Putamen (tissue), 1 donor: ENCODE measurements at regions not wholly inside any gene's neighbourhood (a gene's known extent, or its start where the extent isn't known, plus 50 kb on each side); places are given as distances from the start of the nearest gene placed in this dataset.
"Not testable (repeated sequence)": the region's sequence is repeated elsewhere in the genome, so short reads cannot be mapped to it uniquely, and the experiment has no call there.

ENCODE experiments used
- DNase-seq: peaks from one replicate; pipeline ENCODE4 v3.0.0-alpha.2; 2016; ENCODE audit warnings: low spot score

DNA sequence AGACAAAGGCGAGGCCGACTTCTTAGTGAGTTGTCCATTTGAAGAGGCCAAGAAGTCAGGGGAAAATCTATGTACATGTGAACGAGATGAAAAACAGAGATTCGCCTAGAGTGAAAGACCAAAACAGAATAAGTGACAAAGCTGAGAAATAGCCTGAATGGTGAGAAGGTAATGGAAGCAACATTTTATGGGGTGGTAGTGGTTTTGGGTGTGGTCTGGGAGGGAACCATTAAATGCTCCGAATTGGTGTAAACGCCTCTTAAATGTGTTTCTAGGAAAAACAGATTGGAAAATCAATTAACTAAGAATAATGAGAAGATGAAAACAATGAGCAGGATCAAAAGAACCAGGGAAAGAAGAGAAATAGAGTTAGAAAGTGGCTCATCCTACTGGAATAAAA, 83.8 kb upstream of the MANSC4 start:
- no peak for DNase-seq

DNA sequence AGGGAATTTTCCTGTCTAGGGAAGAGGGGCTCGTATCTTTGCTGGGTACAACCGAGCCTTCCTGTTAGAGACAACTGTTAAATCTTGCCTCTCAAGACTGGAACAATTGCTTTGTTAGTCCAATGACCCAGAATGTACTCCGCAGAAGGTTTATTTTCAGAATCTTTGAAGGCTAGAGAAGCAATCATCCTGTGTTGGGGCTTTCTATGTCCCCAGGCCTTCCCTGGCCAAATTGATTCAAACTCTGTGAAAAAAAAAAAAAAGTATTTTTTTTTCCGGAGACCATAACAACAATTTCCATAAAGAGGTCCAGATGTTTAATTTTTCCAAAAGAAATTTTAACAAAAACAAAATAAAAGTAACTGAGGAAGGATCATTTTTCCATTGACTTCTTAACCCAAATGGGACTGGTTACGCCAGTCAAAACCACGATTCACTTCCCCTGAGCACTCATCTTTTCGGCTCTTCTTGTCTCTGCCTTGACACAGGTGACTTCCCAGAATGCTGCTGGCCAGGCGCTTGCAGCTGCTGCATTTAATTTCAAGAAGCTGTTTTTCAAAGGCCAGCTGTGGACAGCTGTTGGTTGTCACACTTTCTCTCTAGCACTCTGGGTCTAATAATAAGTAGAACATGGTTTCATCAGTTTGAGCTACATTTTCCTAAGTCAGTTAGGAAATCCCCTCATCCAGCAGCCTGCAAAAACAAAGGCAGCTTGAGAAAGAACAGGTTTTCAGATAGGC, 81.6 kb upstream of the MANSC4 start:
- no peak for DNase-seq

DNA sequence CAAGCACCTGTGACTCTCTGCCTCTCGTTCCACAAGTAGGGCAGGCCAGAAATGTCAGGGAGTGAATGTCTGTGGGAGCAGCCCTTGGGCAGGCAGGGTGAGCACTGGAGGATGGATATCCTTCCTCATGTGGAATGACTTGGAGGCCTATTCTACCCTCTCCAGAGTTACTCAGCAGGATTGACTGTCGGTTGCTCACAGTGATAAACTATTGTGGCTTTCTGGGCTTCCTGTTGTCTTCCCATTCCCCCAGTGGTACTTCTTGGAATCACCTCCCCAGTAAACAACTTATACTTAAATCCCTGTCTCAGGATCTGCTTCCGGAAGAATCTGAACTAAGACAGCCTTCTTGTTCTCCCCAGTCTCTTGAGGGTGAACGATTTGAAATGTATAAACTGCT, 79.6 kb upstream of the MANSC4 start:
- no peak for DNase-seq

DNA sequence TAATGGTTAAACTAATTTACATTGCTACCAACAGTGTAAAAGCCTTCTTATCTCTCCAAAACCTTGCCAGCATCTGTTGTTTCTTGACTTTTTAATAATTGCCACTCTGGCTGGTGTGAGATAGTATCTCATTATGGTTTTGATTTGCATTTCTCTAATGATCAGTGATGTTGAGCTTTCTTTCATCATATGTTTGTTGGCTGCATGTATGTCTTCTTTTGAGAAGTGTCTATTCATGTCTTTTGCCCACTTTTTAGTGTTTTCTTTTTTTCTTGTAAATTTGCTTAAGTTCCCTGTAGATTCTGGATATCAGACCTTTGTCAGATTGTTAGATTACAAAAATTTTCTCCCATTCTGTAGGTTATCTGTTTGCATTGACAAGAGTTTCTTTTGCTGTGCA, 77.0 kb upstream of the MANSC4 start:
- DNase-seq = not testable (repeated sequence)

DNA sequence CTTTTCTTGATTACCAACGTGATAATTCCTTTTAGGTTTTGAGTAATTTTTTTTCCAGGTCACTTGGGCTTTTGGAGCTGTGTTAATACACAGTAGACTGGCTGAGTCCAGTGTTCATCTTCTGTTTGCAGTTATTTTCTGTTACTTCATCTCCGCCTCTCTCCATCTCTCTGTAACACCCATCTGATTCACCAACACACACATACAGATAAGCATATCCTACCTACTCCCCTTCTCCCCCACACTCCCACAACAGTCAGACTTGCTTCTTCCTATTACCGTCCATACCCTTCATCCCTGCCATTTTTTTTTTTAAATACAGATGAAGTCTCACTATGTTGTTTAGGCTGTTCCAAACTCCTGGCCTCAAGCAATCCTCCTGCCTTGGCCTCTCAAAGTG, 72.7 kb upstream of the MANSC4 start:
- no peak for DNase-seq
